ENCODE measurements at regions not wholly inside any gene's neighbourhood (a gene's known extent, or its start where the extent isn't known, plus 50 kb on each side); places are given as distances from the start of the nearest gene placed in this dataset.

GRCh38 chr16:73978407-73978784, 318.2 kb upstream of the PSMD7 start:
- Histone ChIP-seq H3K27me3 (no peaks in the 10 kb centered on the region), H3K27ac (no peak overlapping the region), H3K4me3 (no peak overlapping the region), H3K4me1 (no peaks in the 10 kb centered on the region), H3K9me3 (no peaks in the 10 kb centered on the region), H3K36me3 (no peaks in the 10 kb centered on the region)
- no peak for DNase-seq
- TF ChIP-seq POLR2A (IDR thresholded peaks at IDR 0.05) (no peak), CTCF (IDR thresholded peaks at IDR 0.05) (no peak)

- no peak overlapping the region for H3K4me3 ChIP-seq
- TF ChIP-seq POLR2A (IDR thresholded peaks at IDR 0.05) (no peak), CTCF (IDR thresholded peaks at IDR 0.05) (no peak)
- no peaks in the 10 kb centered on the region for H3K4me1 ChIP-seq
- no peaks in the 10 kb centered on the region for H3K9me3 ChIP-seq
- H3K27me3 ChIP-seq: no peaks in the 10 kb centered on the region
- DNase-seq: no peak
- no peaks in the 10 kb centered on the region for H3K36me3 ChIP-seq
- no peak overlapping the region for H3K27ac ChIP-seq
Measured at GRCh38 chr16:73976644-73977043, 320.0 kb upstream of the PSMD7 start.

GRCh38 chr16:73973174-73973573, 323.4 kb upstream of the PSMD7 start:
- Histone ChIP-seq H3K4me3 (no peak overlapping the region), H3K27me3 (no peaks in the 10 kb centered on the region)
- no peak for TF ChIP-seq CTCF (IDR thresholded peaks at IDR 0.05)
- TF ChIP-seq POLR2A (IDR thresholded peaks at IDR 0.05): no peak

GRCh38 chr16:73966851-73967250, 329.8 kb upstream of the PSMD7 start:
- no peak overlapping the region for H3K27ac ChIP-seq
- no peak overlapping the region for H3K4me3 ChIP-seq
- H3K4me1 ChIP-seq: no peaks in the 10 kb centered on the region
- no peaks in the 10 kb centered on the region for H3K9me3 ChIP-seq
- H3K36me3 ChIP-seq: no peaks in the 10 kb centered on the region
- no peaks in the 10 kb centered on the region for H3K27me3 ChIP-seq
- TF ChIP-seq CTCF (IDR thresholded peaks at IDR 0.05): no peak
- TF ChIP-seq POLR2A (IDR thresholded peaks at IDR 0.05): no peak
- DNase-seq: no peak

More at GRCh38 chr16:73973174-73973573, 323.4 kb upstream of the PSMD7 start:
- Histone ChIP-seq H3K27ac (no peak overlapping the region), H3K9me3 (no peaks in the 10 kb centered on the region), H3K36me3 (no peaks in the 10 kb centered on the region), H3K4me1 (no peaks in the 10 kb centered on the region)
- no peak for DNase-seq

- Histone ChIP-seq H3K27ac (no peak overlapping the region), H3K36me3 (no peaks in the 10 kb centered on the region)
Measured at GRCh38 chr16:73965591-73965990, 331.0 kb upstream of the PSMD7 start.

More at GRCh38 chr16:73965591-73965990, 331.0 kb upstream of the PSMD7 start:
- Histone ChIP-seq H3K9me3 (no peaks in the 10 kb centered on the region), H3K4me3 (no peak overlapping the region), H3K4me1 (no peaks in the 10 kb centered on the region), H3K27me3 (no peaks in the 10 kb centered on the region)
- no peak for DNase-seq
- TF ChIP-seq POLR2A (IDR thresholded peaks at IDR 0.05): no peak
- no peak for TF ChIP-seq CTCF (IDR thresholded peaks at IDR 0.05)
